Fibroblast of the aortic adventitia (primary cell): ENCODE measurements at regions not wholly inside any gene's neighbourhood (a gene's known extent, or its start where the extent isn't known, plus 50 kb on each side); places are given as distances from the start of the nearest gene placed in this dataset.

Experiments
- DNase-seq: peaks from one replicate; pipeline ENCODE4 v3.0.0-alpha.2; 2010; ENCODE audit warnings: low read depth
- H3K4me3 ChIP-seq: 2 replicates; pipeline ENCODE4 v1.5.1; 2011; ENCODE audit warnings: low read depth, mild to moderate bottlenecking, control low read depth, low read length, moderate library complexity
- TF ChIP-seq, protein P1 (sequence below): IDR thresholded peaks from 2 replicates; pipeline ENCODE4 v1.5.1; 2011; ENCODE audit warnings: mild to moderate bottlenecking, low read length, control low read depth, inconsistent platforms; ENCODE audit not compliant: insufficient read depth

- no peak overlapping the region for H3K4me3 ChIP-seq
- no peak for DNase-seq
- TF ChIP-seq, protein P1, sequence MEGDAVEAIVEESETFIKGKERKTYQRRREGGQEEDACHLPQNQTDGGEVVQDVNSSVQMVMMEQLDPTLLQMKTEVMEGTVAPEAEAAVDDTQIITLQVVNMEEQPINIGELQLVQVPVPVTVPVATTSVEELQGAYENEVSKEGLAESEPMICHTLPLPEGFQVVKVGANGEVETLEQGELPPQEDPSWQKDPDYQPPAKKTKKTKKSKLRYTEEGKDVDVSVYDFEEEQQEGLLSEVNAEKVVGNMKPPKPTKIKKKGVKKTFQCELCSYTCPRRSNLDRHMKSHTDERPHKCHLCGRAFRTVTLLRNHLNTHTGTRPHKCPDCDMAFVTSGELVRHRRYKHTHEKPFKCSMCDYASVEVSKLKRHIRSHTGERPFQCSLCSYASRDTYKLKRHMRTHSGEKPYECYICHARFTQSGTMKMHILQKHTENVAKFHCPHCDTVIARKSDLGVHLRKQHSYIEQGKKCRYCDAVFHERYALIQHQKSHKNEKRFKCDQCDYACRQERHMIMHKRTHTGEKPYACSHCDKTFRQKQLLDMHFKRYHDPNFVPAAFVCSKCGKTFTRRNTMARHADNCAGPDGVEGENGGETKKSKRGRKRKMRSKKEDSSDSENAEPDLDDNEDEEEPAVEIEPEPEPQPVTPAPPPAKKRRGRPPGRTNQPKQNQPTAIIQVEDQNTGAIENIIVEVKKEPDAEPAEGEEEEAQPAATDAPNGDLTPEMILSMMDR, result no peak
These were observed 163.5 kb downstream of the VRK1 start for GRCh38 chr14:96960598-96961116.

DNA sequence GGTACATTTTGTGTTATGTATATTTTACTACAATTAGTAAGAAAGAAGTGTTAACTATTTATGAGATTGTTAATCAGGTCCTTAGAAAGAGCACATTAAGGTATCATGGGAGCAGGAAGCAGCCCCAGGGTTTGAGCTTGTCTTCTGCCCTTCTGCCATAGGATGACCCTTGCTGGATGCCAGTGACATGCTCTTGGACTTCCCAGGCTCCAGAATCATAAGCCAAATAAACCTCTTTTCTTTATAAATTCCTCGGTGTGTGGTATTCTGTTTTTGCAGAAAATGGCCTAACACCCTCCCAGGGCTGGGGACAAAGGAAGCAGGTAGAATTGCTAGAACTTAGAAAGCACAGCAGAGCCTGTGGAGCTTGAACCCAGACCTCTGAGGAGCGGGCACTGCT lies 164.7 kb downstream of the VRK1 start:
- DNase-seq, result no peak
- TF ChIP-seq, protein P1, result no peak
- H3K4me3 ChIP-seq, result no peak overlapping the region

- H3K4me3 ChIP-seq, result no peak overlapping the region
- TF ChIP-seq, protein P1, result no peak
These were observed 165.2 kb downstream of the VRK1 start for GRCh38 chr14:96962337-96962736.

DNA sequence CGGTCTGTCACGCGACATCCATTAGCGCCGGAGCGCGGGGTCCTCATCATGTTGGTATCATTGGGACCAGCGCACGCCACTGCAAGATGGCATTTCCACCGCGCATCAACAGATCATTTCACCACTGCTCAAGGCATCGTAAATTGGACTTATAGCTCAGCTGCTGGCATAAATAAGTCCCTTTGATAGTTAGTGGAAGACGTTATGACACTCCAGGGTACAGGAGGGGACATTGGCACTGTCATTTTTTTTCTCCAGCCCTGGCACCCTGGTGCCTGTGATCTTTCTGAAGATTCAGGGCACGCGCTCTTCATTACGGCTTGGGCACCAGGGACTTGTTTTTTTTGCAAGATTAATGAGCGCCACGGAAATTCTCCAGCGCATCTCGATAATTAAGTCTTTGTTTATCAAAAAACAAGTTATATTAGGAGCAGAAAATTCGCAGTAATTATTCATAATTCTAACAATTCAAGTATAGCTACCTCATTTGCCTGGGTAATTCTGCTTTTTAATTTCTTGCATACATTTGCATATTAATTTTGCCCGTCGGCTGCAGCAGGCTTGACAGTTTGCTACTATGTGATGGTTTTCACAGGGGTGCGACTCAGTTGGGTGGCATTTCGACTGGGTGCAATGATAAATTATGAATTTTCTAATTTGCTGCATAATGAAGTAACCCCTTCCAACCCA lies 167.7 kb downstream of the VRK1 start:
- H3K4me3 ChIP-seq, result no peak overlapping the region
- TF ChIP-seq, protein P1, result no peak
- no peak for DNase-seq

More at GRCh38 chr14:96962337-96962736, 165.2 kb downstream of the VRK1 start:
- DNase-seq, result no peak

GRCh38 chr14:96965885-96966595 lies 168.9 kb downstream of the VRK1 start:
- no peak for DNase-seq
- TF ChIP-seq, protein P1, result no peak
- no peak overlapping the region for H3K4me3 ChIP-seq

- DNase-seq, result no peak
- no peak overlapping the region for H3K4me3 ChIP-seq
- TF ChIP-seq, protein P1, result no peak
These were observed 177.9 kb downstream of the VRK1 start for GRCh38 chr14:96975116-96975515.
